Fibroblast of lung (primary cell): ENCODE measurements at regions not wholly inside any gene's neighbourhood (a gene's known extent, or its start where the extent isn't known, plus 50 kb on each side); places are given as distances from the start of the nearest gene placed in this dataset.

Experiments
- DNase-seq, 2 donors: peaks; one replicate each; pipeline versions ENCODE4 v3.0.0 to v3.0.0-alpha.2; 2010; ENCODE audit warnings: low read depth in 2 of 2
- H2AFZ ChIP-seq: 2 replicates; pipeline ENCODE4 v1.5.1; 2012; ENCODE audit warnings: low read length, control low read depth, inconsistent platforms
- H3K27ac ChIP-seq: 2 replicates; pipeline ENCODE4 v1.5.1; 2011; ENCODE audit warnings: low read length, control low read depth; ENCODE audit not compliant: insufficient read depth
- H3K27me3 ChIP-seq: 2 replicates; pipeline ENCODE4 v1.5.1; 2011; ENCODE audit warnings: mild to moderate bottlenecking, low read length; ENCODE audit not compliant: control insufficient read depth, insufficient read depth
- H3K36me3 ChIP-seq: 2 replicates; pipeline ENCODE4 v1.5.1; 2011; ENCODE audit warnings: low read length; ENCODE audit not compliant: control insufficient read depth, insufficient read depth
- H3K4me1 ChIP-seq: 2 replicates; pipeline ENCODE4 v1.5.1; 2011; ENCODE audit warnings: low read length; ENCODE audit not compliant: control insufficient read depth, insufficient read depth; ENCODE audit errors: extremely low read depth
- H3K4me2 ChIP-seq: 2 replicates; pipeline ENCODE4 v1.5.1; 2011; ENCODE audit warnings: low read length, control low read depth; ENCODE audit not compliant: insufficient read depth; ENCODE audit errors: extremely low read depth
- H3K4me3 ChIP-seq, 4 experiments: fragments of 200-600 bp in 1 of 4; sonication (generic) in 1 of 4; replicated peaks in 1 of 4; 2 replicates each; pipeline ENCODE4 v1.5.1; 2011 to 2016; ENCODE audit warnings: low read length in 4 of 4, low read depth in 3 of 4, mild to moderate bottlenecking in 3 of 4, control low read depth in 2 of 4, inconsistent platforms in 1 of 4, mixed read lengths in 1 of 4; ENCODE audit not compliant: insufficient read depth in 1 of 4; ENCODE audit errors: control extremely low read depth in 1 of 4
- H3K79me2 ChIP-seq: 2 replicates; pipeline ENCODE4 v1.5.1; 2012; ENCODE audit warnings: mild to moderate bottlenecking, low read length, inconsistent platforms; ENCODE audit not compliant: control insufficient read depth, insufficient read depth
- H3K9ac ChIP-seq: 2 replicates; pipeline ENCODE4 v1.5.1; 2011; ENCODE audit warnings: mild to moderate bottlenecking, low read length, control low read depth; ENCODE audit not compliant: insufficient read depth
- H3K9me3 ChIP-seq: 2 replicates; pipeline ENCODE4 v1.5.1; 2012; ENCODE audit warnings: low read depth, low read length; ENCODE audit not compliant: control insufficient read depth, insufficient read depth
- H4K20me1 ChIP-seq: 2 replicates; pipeline ENCODE4 v1.5.1; 2011; ENCODE audit warnings: low read length; ENCODE audit not compliant: control insufficient read depth, insufficient read depth; ENCODE audit errors: extremely low read depth
- EZH2 ChIP-seq: IDR thresholded peaks from 2 replicates; pipeline ENCODE4 v1.5.1; 2012; ENCODE audit warnings: low read length, control low read depth, mild to moderate bottlenecking; ENCODE audit errors: missing control alignments
- TF ChIP-seq, protein P1 (sequence below), 2 donors: IDR thresholded peaks in 1 of 2; conservative IDR thresholded peaks in 1 of 2; 1 replicate in 1 of 2; 2 replicates in 1 of 2; pipeline ENCODE4 v1.5.1; 2011 to 2012; ENCODE audit warnings: low read length in 2 of 2, control low read depth in 1 of 2, inconsistent platforms in 1 of 2, low read depth in 1 of 2, mild to moderate bottlenecking in 1 of 2

GRCh38 chr18:22545066-22545760, 127.5 kb upstream of the CTAGE1 start:
- H3K27me3 ChIP-seq: no peaks in the 10 kb centered on the region
- no peak overlapping the region for H2AFZ ChIP-seq
- no peak overlapping the region for H3K4me2 ChIP-seq
- H3K36me3 ChIP-seq: no peaks in the 10 kb centered on the region
- H3K9me3 ChIP-seq: no peaks in the 10 kb centered on the region
- no peak overlapping the region for H3K27ac ChIP-seq
- peaks cover 7% of the 10 kb centered on the region for H3K4me1 ChIP-seq
- no peak for DNase-seq
- H3K9ac ChIP-seq: no peak overlapping the region
- TF ChIP-seq EZH2: no peak
- TF ChIP-seq, protein P1, sequence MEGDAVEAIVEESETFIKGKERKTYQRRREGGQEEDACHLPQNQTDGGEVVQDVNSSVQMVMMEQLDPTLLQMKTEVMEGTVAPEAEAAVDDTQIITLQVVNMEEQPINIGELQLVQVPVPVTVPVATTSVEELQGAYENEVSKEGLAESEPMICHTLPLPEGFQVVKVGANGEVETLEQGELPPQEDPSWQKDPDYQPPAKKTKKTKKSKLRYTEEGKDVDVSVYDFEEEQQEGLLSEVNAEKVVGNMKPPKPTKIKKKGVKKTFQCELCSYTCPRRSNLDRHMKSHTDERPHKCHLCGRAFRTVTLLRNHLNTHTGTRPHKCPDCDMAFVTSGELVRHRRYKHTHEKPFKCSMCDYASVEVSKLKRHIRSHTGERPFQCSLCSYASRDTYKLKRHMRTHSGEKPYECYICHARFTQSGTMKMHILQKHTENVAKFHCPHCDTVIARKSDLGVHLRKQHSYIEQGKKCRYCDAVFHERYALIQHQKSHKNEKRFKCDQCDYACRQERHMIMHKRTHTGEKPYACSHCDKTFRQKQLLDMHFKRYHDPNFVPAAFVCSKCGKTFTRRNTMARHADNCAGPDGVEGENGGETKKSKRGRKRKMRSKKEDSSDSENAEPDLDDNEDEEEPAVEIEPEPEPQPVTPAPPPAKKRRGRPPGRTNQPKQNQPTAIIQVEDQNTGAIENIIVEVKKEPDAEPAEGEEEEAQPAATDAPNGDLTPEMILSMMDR (conservative IDR thresholded peaks at IDR 0.05 in 1 of 2, IDR thresholded peaks at IDR 0.05 in 1 of 2; ENCODE audit: low read depth in 1 of 2, low read length in 2 of 2): no peak
- H3K4me3 ChIP-seq: no peak overlapping the region
- no peaks in the 10 kb centered on the region for H3K79me2 ChIP-seq
- H4K20me1 ChIP-seq: no peaks in the 10 kb centered on the region

- H3K27me3 ChIP-seq: no peaks in the 10 kb centered on the region
- no peak overlapping the region for H2AFZ ChIP-seq
- H3K27ac ChIP-seq: no peak overlapping the region
- DNase-seq: no peak
- H3K9me3 ChIP-seq: no peaks in the 10 kb centered on the region
- H3K9ac ChIP-seq: no peak overlapping the region
- no peaks in the 10 kb centered on the region for H3K79me2 ChIP-seq
- TF ChIP-seq, protein P1 (conservative IDR thresholded peaks at IDR 0.05 in 1 of 2, IDR thresholded peaks at IDR 0.05 in 1 of 2; ENCODE audit: low read depth in 1 of 2, low read length in 2 of 2): no peak
- no peak for TF ChIP-seq EZH2
- H4K20me1 ChIP-seq: no peaks in the 10 kb centered on the region
- H3K4me1 ChIP-seq: peaks cover 9% of the 10 kb centered on the region
- no peak overlapping the region for H3K4me2 ChIP-seq
- H3K4me3 ChIP-seq: no peak overlapping the region
- H3K36me3 ChIP-seq: no peaks in the 10 kb centered on the region
Measured at GRCh38 chr18:22546905-22547570, 129.3 kb upstream of the CTAGE1 start.

DNA sequence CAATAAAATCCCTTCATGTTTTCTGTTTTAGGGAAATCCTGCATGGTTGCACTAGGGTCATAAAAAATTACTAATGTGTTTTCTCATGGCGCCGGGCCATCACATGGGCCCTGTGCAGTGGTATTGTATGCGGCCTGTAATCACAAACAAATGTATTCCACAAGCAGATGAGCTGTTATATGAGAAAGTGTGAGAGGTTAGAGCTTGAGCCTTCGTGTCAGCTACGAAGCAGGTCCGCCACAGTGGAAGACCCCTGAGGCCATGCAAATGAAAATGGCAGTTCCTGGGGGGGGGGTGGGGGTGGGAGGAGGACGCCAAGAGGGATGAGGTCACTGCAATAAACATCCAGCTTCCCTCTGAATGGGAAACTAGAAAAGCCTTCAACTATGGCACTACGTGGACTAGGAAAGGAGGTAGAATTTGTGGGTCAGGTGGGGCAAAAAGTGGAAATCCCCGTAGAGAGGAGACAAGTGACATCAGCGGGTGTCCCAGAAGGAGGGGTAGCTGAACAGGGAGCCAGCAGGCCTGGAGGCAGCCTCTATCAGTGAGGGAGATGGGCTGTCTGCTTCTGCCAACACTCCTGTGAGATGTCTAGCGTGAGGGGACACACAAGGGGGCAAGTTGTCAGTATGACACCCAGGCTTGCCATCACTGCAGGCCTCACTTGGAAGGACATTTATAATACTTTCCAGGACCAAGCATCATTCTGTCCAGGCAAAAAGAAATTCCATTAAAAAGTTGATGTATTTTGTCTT, 130.3 kb upstream of the CTAGE1 start:
- no peaks in the 10 kb centered on the region for H3K79me2 ChIP-seq
- H3K9ac ChIP-seq: no peak overlapping the region
- H3K4me1 ChIP-seq: peaks cover 10% of the 10 kb centered on the region
- no peaks in the 10 kb centered on the region for H3K36me3 ChIP-seq
- H3K27ac ChIP-seq: no peak overlapping the region
- TF ChIP-seq EZH2: no peak
- TF ChIP-seq, protein P1 (conservative IDR thresholded peaks at IDR 0.05 in 1 of 2, IDR thresholded peaks at IDR 0.05 in 1 of 2; ENCODE audit: low read depth in 1 of 2, low read length in 2 of 2): no peak
- no peaks in the 10 kb centered on the region for H4K20me1 ChIP-seq
- H3K27me3 ChIP-seq: no peaks in the 10 kb centered on the region
- DNase-seq: peak in 1 of 2 donors; percentile 66
- H3K4me3 ChIP-seq: no peak overlapping the region
- no peak overlapping the region for H3K4me2 ChIP-seq
- no peaks in the 10 kb centered on the region for H3K9me3 ChIP-seq
- H2AFZ ChIP-seq: no peak overlapping the region
